ENCODE measurements at regions not wholly inside any gene's neighbourhood (a gene's known extent, or its start where the extent isn't known, plus 50 kb on each side); places are given as distances from the start of the nearest gene placed in this dataset.

DNA sequence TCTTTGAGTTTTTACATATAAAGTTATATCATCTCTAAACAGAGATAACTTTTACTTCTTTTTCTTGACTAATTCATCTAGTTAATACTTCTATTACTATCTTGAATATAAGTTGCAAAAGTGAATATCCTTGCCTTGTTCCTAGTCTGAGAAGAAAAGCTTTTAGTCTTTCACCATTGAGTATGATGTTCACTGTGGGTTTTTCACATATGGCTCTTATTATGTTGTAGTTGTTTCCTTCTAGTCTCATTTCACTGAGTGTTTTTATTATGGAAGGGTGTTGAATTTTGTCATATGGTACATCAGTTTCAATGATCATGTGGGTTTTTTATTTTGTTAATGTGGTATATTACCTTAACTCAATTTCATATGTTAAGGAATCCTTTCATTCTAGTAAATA is 488.3 kb downstream of the COL12A1 start (continued):
- TF ChIP-seq, protein P1, sequence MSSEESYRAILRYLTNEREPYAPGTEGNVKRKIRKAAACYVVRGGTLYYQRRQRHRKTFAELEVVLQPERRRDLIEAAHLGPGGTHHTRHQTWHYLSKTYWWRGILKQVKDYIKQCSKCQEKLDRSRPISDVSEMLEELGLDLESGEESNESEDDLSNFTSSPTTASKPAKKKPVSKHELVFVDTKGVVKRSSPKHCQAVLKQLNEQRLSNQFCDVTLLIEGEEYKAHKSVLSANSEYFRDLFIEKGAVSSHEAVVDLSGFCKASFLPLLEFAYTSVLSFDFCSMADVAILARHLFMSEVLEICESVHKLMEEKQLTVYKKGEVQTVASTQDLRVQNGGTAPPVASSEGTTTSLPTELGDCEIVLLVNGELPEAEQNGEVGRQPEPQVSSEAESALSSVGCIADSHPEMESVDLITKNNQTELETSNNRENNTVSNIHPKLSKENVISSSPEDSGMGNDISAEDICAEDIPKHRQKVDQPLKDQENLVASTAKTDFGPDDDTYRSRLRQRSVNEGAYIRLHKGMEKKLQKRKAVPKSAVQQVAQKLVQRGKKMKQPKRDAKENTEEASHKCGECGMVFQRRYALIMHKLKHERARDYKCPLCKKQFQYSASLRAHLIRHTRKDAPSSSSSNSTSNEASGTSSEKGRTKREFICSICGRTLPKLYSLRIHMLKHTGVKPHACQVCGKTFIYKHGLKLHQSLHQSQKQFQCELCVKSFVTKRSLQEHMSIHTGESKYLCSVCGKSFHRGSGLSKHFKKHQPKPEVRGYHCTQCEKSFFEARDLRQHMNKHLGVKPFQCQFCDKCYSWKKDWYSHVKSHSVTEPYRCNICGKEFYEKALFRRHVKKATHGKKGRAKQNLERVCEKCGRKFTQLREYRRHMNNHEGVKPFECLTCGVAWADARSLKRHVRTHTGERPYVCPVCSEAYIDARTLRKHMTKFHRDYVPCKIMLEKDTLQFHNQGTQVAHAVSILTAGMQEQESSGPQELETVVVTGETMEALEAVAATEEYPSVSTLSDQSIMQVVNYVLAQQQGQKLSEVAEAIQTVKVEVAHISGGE (CRISPR knock-in tag; IDR thresholded peaks at IDR 0.05): no peak

DNA sequence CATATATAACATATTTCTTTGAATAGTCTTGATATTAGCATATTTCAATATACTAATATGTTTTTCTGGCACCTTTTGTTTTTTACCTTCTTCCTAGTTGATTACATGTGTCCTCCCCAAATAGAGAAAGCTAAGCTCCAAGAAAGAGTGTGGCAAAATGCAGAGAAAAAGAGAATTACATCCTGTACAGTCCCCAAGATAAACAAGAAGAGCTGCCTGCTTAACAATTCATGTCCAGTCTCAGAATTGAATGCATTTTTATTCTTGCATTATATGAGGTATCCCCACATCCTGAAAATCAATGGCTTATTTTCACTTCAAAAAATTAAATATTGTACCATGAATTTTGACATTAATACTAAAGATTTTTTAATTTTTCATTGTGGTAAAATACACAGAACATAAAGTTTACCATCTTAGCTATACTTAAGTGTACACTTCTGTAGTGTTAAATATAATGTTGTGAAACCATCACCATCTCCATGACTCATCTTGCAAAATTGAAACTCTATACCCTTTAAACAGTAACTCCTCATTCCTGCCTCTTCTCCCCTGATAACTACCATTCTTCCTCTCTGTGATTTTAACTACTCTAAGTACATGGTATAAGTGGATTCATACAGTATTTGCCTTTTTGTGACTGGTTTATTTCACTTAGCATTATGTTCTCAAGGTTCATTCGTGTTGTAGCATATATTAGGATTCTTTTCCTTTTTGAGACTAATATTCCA is 490.3 kb downstream of the COL12A1 start:
- no peak for DNase-seq (ENCODE audit: extremely low read depth in 1 of 4, low spot score in 3 of 4)
- in situ Hi-C loops (cut with MboI) (no loop called here), intact Hi-C loops (cut with micrococcal nuclease) (no loop called here)
- H3K9me3 ChIP-seq (replicated peaks; ENCODE audit: control insufficient read depth, insufficient read depth, low read depth, low read length): no peaks in the 10 kb centered on the region
- POLR2A ChIA-PET: no interaction called here
- no peak overlapping the region for H3K4me2 ChIP-seq (ENCODE audit: insufficient read depth, low read length)
- H3K27me3 ChIP-seq (ENCODE audit: control insufficient read depth in 2 of 2, insufficient read depth in 2 of 2, low read length in 2 of 2): no peaks in the 10 kb centered on the region
- no peak overlapping the region for H3K9ac ChIP-seq (ENCODE audit: insufficient read depth in 1 of 2, low read depth in 2 of 2, low read length in 2 of 2)
- FAIRE-seq: no peak
- H3K4me1 ChIP-seq (replicated peaks in 1 of 2; ENCODE audit: control insufficient read depth in 2 of 2, insufficient read depth in 2 of 2, low read length in 2 of 2): no peaks in the 10 kb centered on the region
- no peak for ATAC-seq
- no peaks in the 10 kb centered on the region for H3K9me1 ChIP-seq (ENCODE audit: control insufficient read depth, insufficient read depth, low read length)
- CTCF ChIA-PET (ENCODE audit: low intra/inter-chr PET ratio): no interaction called here
- no peak overlapping the region for H3K27ac ChIP-seq (ENCODE audit: extremely low read depth, low read depth, low read length)
- 7% methylated on average over 1 of the region's 1 CpG for WGBS (ENCODE audit: insufficient coverage, low coverage, missing lambda C conversion rate)
- H3K79me2 ChIP-seq (ENCODE audit: control insufficient read depth, insufficient read depth, low read length): no peaks in the 10 kb centered on the region
- BruUV-seq (replicated peaks): no TSS peak
- no peak overlapping the region for H3K4me3 ChIP-seq
- no peak overlapping the region for H2AFZ ChIP-seq (ENCODE audit: low read depth, low read length)
- TF ChIP-seq, protein P2, sequence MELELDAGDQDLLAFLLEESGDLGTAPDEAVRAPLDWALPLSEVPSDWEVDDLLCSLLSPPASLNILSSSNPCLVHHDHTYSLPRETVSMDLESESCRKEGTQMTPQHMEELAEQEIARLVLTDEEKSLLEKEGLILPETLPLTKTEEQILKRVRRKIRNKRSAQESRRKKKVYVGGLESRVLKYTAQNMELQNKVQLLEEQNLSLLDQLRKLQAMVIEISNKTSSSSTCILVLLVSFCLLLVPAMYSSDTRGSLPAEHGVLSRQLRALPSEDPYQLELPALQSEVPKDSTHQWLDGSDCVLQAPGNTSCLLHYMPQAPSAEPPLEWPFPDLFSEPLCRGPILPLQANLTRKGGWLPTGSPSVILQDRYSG (tag; conservative IDR thresholded peaks at IDR 0.05; ENCODE audit: low read depth): no peak
- TF ChIP-seq, protein P3, sequence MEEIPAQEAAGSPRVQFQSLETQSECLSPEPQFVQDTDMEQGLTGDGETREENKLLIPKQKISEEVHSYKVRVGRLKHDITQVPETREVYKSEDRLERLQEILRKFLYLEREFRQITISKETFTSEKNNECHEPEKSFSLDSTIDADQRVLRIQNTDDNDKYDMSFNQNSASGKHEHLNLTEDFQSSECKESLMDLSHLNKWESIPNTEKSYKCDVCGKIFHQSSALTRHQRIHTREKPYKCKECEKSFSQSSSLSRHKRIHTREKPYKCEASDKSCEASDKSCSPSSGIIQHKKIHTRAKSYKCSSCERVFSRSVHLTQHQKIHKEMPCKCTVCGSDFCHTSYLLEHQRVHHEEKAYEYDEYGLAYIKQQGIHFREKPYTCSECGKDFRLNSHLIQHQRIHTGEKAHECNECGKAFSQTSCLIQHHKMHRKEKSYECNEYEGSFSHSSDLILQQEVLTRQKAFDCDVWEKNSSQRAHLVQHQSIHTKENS (CRISPR knock-in tag; IDR thresholded peaks at IDR 0.05): no peak
- no peak for TF ChIP-seq NR2C1 (IDR thresholded peaks at IDR 0.05)
- TF ChIP-seq NR2C1 (tag; IDR thresholded peaks at IDR 0.05): no peak
- no peak for TF ChIP-seq YBX1 (IDR thresholded peaks at IDR 0.05)
- no peak for TF ChIP-seq CC2D1A (IDR thresholded peaks at IDR 0.05)
- TF ChIP-seq MYNN (IDR thresholded peaks at IDR 0.05): no peak
- TF ChIP-seq MYNN (CRISPR knock-in tag; IDR thresholded peaks at IDR 0.05): no peak
- TF ChIP-seq U2AF1 (optimal IDR thresholded peaks at IDR 0.05; ENCODE audit: low read depth, low read length): no peak
- TF ChIP-seq HDAC8 (tag; IDR thresholded peaks at IDR 0.05): no peak
- no peak for TF ChIP-seq ZNF239 (CRISPR knock-in tag; IDR thresholded peaks at IDR 0.05)
- TF ChIP-seq FOSL1 (tag; conservative IDR thresholded peaks at IDR 0.05): no peak
- no peak for TF ChIP-seq SMAD2 (IDR thresholded peaks at IDR 0.05; ENCODE audit: low read depth, low read length)
- H4K20me1 ChIP-seq (replicated peaks; ENCODE audit: control insufficient read depth, insufficient read depth, low read length): no peaks in the 10 kb centered on the region
- no peaks in the 10 kb centered on the region for H3K36me3 ChIP-seq (ENCODE audit: control insufficient read depth, insufficient read depth, low read length)

Measured in K562 (cell line).